Ovary (tissue), 1 donor: ENCODE measurements at regions not wholly inside any gene's neighbourhood (a gene's known extent, or its start where the extent isn't known, plus 50 kb on each side); places are given as distances from the start of the nearest gene placed in this dataset.

ENCODE experiments used
- EP300 ChIP-seq: sonication (generic); formaldehyde crosslinking; IDR thresholded peaks from one replicate; pipeline ENCODE4 v1.6.1; 2017; ENCODE audit warnings: antibody characterized with exemption
- POLR2A ChIP-seq: fragments of 450-650 bp; IDR thresholded peaks from one replicate; pipeline ENCODE4 v1.6.1; 2017; ENCODE audit warnings: antibody characterized with exemption, mild to moderate bottlenecking, moderate library complexity

DNA sequence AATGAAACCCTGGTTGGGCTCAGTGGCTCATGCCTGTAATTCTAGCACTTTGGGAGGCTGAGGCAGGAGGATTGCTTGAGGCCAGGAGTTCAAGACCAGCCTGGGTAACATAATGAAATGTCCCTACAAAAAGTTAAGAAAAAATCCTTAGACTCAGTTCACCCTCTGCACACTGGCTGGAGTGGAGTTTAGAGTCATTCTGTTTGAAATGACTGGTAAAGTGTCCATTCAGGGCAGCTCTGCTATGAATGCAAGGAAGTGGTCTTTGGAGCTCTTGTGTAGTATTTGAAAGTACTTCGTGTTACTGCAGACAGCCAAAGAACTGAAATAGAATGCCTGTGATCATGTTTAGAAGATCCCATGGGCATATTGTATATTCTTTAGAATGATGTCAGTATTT is 466.5 kb downstream of the PCNX1 start:
- TF ChIP-seq POLR2A: no peak
- TF ChIP-seq EP300: no peak
